ENCODE measurements at regions not wholly inside any gene's neighbourhood (a gene's known extent, or its start where the extent isn't known, plus 50 kb on each side); places are given as distances from the start of the nearest gene placed in this dataset.

DNA sequence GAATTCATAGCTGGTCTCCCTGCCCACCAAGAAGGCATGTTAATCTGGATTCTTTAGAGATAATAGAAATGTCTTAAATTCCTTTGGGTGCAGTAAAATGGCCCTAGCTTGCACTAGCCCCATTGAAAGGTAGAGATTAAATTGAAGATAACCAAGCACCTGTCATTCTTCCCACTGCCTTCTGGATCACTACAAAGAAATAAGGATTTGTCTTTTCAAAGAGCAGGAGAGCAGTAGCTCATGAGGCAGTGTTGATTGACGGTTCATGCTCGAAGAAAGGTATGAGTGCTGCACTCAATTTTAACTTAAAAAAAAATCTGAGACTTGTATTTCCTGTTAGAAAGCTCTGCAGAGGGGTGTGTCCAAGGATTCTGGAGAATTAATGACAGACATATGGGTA lies 74.9 kb upstream of the F3 start:
- DNase-seq (ENCODE audit: low read depth) = peak; percentile 40
- TF ChIP-seq, protein P1, sequence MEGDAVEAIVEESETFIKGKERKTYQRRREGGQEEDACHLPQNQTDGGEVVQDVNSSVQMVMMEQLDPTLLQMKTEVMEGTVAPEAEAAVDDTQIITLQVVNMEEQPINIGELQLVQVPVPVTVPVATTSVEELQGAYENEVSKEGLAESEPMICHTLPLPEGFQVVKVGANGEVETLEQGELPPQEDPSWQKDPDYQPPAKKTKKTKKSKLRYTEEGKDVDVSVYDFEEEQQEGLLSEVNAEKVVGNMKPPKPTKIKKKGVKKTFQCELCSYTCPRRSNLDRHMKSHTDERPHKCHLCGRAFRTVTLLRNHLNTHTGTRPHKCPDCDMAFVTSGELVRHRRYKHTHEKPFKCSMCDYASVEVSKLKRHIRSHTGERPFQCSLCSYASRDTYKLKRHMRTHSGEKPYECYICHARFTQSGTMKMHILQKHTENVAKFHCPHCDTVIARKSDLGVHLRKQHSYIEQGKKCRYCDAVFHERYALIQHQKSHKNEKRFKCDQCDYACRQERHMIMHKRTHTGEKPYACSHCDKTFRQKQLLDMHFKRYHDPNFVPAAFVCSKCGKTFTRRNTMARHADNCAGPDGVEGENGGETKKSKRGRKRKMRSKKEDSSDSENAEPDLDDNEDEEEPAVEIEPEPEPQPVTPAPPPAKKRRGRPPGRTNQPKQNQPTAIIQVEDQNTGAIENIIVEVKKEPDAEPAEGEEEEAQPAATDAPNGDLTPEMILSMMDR (IDR thresholded peaks at IDR 0.05; ENCODE audit: insufficient read depth, low read depth, low read length, missing control alignments) = no peak
- H3K4me3 ChIP-seq (ENCODE audit: low read length) = no peak overlapping the region

DNA sequence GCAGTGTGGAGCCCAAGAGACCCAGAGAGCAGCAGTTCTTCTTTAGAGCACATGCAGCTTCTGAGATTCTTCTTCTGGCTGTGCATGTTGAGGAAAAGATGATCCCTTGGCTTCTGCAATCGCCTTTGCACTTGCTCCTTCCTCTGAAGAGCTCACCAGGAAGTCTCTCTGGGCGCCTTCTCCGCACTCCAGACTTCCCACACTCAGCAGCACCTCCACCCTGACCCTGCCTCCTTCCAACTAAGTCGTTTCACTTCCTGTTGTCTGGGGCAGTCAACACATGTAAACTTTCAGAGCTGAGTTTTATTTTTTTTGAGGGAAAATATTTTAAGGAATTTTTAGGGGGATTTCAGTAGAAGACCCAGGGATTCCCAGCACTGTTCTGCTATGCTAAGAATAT lies 73.4 kb upstream of the F3 start:
- H3K4me3 ChIP-seq (ENCODE audit: low read length) = no peak overlapping the region
- TF ChIP-seq, protein P1 (IDR thresholded peaks at IDR 0.05; ENCODE audit: insufficient read depth, low read depth, low read length, missing control alignments) = no peak
- DNase-seq (ENCODE audit: low read depth) = no peak

DNA sequence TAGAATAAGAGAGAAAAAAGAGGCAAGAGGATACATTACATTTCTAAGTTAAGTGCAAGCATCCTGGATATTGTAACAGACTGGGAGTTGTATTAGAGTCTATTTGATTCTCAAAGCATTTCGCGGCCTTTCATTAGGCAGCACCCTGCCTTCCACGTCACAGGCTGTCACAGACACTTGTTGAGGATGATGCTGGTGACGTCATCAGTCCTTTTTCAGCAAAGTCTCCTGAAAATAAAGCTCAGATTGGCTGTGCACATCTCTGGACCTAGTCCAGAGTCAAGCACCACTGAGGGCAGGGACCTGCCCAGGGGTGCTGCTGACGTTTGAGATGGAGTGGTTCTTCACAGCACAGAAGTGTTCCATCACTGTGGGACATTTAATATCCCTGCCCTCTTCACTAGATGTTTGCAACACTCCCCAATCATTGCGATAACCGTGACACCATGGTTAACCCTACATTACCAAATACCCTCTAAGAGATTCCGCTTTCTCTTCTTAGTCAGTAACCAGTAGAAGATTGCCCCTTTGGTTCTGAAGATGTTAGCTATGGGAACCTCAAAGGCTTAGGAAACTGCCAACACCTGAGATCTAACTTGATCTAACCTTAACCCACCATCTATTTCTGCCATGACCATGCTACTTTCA lies 72.7 kb upstream of the F3 start:
- DNase-seq (ENCODE audit: low read depth) = no peak
- TF ChIP-seq, protein P1 (IDR thresholded peaks at IDR 0.05; ENCODE audit: insufficient read depth, low read depth, low read length, missing control alignments) = no peak
- H3K4me3 ChIP-seq (ENCODE audit: low read length) = no peak overlapping the region

DNA sequence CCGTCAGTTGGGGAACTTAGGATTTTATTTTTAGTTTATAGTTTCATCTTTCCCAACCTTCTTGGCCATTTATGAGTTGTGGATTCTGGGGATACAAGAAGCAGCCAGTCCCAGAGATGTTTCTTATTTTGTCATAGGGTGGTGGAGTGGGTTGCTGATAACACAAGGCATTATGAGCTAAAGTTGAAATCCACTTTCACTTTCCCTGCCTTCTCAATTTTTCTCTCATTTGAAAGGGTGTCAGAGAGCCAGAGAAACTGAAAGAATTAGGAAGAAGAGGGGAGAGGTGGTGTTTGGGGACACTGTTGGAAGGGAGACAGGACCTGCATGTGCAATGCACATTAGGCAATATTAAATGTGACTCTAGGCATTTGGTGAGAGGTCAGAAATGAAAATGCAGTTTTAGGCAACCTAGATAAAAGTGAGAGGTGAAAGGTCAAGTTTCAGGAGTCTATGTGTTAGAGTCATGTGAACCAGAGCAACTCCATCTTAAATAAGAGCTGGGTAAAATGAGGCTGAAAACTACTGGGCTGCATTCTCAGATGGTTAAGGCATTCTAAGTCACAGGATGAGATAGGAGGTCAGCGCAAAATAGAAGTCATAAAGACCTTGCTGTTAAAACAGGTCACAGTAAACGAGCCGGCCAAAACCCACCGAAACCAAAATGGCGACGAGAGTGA lies 71.1 kb upstream of the F3 start:
- TF ChIP-seq, protein P1 (IDR thresholded peaks at IDR 0.05; ENCODE audit: insufficient read depth, low read depth, low read length, missing control alignments) = no peak
- no peak for DNase-seq (ENCODE audit: low read depth)
- no peak overlapping the region for H3K4me3 ChIP-seq (ENCODE audit: low read length)

DNA sequence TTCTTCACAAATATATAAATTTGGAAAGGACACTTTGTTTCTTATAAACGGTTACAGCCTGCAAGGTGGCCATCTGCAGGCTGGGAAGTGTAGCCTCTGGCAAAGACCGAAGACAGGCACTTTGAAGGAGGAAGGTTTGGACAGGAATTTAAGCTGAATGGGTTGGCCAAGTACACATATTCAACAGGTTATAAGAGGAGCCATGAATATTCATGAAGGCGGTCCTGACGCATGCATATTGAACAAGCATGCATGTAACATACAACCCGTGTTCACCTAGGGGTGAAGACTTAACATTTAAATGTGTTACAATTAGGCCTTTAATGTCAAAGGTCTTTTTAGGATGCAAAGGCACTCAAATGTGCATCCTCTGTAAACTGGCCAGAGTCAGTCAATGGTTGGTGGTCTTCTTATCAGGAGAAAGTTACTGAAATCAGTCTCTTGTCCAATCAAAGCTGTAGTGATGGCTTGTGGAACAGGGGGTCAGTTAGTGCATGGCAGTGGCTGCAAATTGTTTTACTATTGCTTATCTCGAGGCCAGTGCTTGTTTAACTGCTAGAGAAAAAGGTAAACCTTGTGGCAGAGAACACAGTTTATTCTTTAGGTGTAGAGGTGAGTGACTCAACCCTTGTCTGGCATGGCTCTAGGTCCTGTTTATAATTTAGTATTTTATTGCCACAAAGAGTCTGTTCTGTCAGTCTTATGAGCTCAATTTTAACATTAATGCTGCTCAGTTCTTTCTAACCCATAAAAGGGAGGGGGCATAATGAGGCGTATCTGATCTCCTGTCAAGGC lies 70.3 kb upstream of the F3 start:
- TF ChIP-seq, protein P1 (IDR thresholded peaks at IDR 0.05; ENCODE audit: insufficient read depth, low read depth, low read length, missing control alignments) = no peak
- DNase-seq (ENCODE audit: low read depth) = peak; percentile 26
- no peak overlapping the region for H3K4me3 ChIP-seq (ENCODE audit: low read length)

DNA sequence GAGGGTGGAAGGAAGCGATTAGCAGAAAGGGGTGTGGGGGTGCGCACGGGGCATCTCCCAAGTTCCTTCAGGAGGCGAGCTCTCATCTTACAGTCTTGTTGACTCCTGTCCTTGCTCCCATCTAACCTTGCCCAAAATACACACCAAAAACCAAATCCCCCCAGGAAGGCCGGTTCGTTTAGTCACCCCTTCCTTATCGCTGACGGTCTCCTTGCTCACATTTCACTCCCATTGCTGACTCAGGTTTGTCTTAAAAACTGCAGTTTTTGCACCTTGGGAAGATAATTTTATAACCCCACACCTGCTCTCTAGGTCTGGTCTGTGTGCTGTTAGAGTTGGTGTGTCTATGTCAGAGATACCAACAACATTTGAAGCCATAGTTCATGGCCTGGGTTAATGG lies 68.1 kb upstream of the F3 start:
- DNase-seq (ENCODE audit: low read depth) = no peak
- TF ChIP-seq, protein P1 (IDR thresholded peaks at IDR 0.05; ENCODE audit: insufficient read depth, low read depth, low read length, missing control alignments) = no peak
- no peak overlapping the region for H3K4me3 ChIP-seq (ENCODE audit: low read length)
